GM12875 (cell line): ENCODE measurements at regions not wholly inside any gene's neighbourhood (a gene's known extent, or its start where the extent isn't known, plus 50 kb on each side); places are given as distances from the start of the nearest gene placed in this dataset.

ENCODE experiments used
- H3K4me3 ChIP-seq: one replicate; pipeline ENCODE4 v1.5.1; 2011; ENCODE audit warnings: low read depth, low read length, control low read depth
- TF ChIP-seq, protein P1 (sequence below): IDR thresholded peaks from 2 replicates; pipeline ENCODE4 v1.5.1; 2011; ENCODE audit warnings: low read depth, mild to moderate bottlenecking, control low read depth, inconsistent platforms, low read length, moderate library complexity, borderline replicate concordance; ENCODE audit not compliant: insufficient read depth

GRCh38 chr4:138734746-138735145, 280.8 kb upstream of the NOCT start:
- TF ChIP-seq, protein P1, sequence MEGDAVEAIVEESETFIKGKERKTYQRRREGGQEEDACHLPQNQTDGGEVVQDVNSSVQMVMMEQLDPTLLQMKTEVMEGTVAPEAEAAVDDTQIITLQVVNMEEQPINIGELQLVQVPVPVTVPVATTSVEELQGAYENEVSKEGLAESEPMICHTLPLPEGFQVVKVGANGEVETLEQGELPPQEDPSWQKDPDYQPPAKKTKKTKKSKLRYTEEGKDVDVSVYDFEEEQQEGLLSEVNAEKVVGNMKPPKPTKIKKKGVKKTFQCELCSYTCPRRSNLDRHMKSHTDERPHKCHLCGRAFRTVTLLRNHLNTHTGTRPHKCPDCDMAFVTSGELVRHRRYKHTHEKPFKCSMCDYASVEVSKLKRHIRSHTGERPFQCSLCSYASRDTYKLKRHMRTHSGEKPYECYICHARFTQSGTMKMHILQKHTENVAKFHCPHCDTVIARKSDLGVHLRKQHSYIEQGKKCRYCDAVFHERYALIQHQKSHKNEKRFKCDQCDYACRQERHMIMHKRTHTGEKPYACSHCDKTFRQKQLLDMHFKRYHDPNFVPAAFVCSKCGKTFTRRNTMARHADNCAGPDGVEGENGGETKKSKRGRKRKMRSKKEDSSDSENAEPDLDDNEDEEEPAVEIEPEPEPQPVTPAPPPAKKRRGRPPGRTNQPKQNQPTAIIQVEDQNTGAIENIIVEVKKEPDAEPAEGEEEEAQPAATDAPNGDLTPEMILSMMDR, result no peak

GRCh38 chr4:138728566-138728965, 287.0 kb upstream of the NOCT start:
- TF ChIP-seq, protein P1, result no peak
- no peak overlapping the region for H3K4me3 ChIP-seq

More at GRCh38 chr4:138734746-138735145, 280.8 kb upstream of the NOCT start:
- no peak overlapping the region for H3K4me3 ChIP-seq

- TF ChIP-seq, protein P1, result no peak
Measured at GRCh38 chr4:138727731-138728130, 287.9 kb upstream of the NOCT start.

DNA sequence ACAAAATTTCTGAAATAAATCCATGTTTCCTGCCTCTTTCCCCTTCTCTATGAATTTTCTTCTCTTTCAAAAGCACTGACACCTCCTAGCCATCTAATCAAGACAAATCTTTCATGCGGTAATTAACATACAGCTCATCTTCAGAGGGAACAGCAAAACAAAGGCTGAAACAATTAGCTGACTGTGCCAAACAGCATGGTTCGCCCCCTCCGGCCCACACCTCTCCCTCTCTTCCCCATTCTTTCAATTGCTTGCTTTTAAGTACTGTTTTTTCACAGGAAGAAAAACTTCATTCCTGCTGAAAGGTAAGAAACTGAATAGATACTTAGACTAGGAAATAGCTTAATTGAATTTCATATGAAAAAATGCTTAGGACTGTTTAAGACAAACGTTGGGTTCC, 291.1 kb upstream of the NOCT start:
- no peak overlapping the region for H3K4me3 ChIP-seq
- TF ChIP-seq, protein P1, result no peak

More at GRCh38 chr4:138727731-138728130, 287.9 kb upstream of the NOCT start:
- no peak overlapping the region for H3K4me3 ChIP-seq

DNA sequence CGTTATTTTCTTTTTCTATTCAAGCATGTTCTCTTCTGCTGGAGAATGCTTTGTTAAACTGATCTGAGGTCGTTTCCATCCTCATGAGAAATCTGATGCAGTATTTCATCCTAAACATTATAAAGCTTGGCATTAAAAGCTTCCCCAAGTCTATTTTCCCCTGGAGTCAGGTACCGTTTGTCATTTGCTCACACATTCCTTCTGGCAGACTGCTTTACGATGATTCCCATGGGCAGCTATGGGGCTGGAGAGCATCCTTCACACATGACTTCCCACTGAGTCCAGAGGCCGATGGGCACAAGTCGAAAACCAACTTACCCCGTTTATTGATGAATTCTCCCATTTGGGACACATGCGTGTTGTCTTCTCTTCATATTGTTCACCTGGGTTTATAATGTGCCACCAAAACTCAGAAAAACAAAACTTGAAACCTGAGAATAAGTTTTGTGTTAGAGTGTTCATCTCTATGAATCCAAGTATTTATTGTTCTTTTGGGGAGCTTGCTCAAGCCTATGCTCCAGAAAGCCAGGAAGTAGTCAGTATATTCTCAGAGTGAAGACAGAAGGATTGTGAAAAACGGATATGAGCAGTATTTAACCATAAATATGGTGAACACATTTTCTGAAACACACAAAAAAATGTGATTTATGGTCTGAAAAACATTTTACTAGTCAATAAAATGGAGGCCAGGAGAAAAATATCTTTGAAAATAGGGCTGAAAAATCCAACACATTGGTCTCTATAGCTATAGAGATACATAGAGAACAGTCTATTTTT, 298.8 kb upstream of the NOCT start:
- no peak overlapping the region for H3K4me3 ChIP-seq
- TF ChIP-seq, protein P1, result no peak

GRCh38 chr4:138710297-138710696, 305.3 kb upstream of the NOCT start:
- TF ChIP-seq, protein P1, result no peak
- no peak overlapping the region for H3K4me3 ChIP-seq

DNA sequence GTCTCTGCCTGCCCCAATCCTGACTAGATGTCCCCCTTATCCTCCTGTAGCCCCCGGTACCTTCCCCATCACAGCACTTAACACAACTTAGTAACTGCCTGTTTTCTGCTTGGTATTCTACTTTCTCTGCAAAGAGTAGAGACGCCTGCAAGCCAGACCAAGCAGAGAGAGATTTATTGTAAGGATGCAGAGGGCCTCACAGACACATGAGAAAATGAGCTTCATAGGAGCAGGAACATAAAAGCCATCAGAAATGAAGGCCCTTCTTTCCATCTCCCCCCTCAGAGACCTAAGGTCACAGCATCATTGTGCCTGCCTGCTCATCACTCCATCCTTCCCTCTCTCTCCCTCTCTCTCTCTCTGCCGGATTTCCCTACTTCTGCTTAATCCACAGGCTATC, 305.7 kb upstream of the NOCT start:
- no peak overlapping the region for H3K4me3 ChIP-seq
- TF ChIP-seq, protein P1, result no peak
